Activated gamma-delta T cell (primary cell): ENCODE measurements at regions not wholly inside any gene's neighbourhood (a gene's known extent, or its start where the extent isn't known, plus 50 kb on each side); places are given as distances from the start of the nearest gene placed in this dataset.

Experiments used
- DNase-seq: peaks from one replicate; lab custom pipeline; 2025; lab: John Stamatoyannopoulos, UW

DNA sequence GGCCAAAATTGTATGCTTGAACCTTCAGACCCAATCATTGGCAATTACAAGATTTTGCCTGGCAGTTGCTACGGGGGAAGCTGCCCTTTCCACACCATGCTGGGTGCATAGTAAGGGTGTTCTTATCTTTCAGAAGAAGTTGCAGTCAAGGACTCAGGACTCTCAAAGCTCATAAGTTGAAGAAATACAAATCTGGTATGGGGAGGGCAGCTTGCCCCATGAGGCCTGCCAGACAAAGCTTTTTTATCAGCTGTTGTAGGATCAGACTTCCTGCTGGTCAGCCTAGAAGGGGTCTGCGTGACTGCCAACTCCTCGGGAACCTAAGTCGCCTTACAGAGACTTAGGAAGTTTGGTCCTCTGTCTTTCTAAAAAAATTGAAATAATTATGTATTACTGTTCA is 174.9 kb upstream of the TECRL start:
- DNase-seq, result no peak

DNA sequence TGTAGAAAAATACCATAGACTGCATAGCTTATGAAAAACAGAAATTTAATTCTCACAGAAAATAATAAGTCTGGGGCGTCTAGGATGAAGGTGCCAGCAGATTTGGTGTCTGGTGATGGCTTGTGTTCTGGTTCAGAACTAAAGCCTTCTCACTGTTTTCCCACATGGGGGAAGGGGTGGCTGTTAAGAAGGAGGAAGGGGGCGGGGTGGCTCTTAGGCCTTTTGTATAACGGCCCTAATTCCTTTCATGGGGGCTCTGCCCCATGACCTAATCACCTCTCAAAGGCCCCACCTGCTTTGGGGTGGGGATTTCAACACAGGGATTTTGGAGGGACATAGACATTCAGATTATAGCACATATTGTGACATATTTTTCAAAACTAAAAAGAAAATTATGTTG is 173.2 kb upstream of the TECRL start:
- no peak for DNase-seq

DNA sequence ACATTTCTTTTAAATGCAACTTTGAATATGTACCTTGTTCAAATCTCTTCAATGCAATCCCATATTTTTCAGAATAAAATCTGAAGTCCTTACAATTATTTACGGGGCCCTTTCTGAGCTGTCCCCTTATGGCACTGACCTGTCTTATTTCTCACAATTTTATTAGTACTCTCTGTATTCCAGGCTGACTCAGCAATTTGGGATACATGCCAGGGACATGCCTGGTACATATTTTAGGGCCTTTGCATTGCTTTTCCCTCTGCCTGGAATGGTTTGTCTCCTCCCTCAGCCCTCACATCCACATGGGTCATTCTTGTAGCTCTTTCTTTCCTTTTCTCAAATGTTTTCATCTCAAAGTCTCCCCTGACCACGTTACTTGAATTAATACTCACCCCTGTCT is 172.2 kb upstream of the TECRL start:
- DNase-seq, result no peak

DNA sequence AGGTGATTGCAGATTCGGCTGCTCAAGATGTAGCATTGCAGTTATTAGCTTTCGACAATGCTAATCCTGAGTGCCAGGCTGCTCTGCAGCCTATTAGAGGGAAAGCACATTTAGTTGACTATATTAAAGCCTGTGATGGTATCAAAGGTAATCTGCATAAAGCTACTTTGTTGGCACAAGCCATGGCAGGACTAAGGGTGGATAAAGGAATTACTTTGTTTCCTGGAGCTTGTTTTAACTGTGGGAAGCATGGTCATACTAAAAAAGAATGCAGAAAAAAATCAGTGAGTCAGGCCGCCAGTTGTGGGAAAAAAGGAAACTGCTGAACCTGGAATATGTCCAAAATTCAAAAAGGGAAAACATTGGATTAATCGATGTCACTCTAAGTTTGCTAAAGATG is 154.9 kb upstream of the TECRL start:
- no peak for DNase-seq

DNA sequence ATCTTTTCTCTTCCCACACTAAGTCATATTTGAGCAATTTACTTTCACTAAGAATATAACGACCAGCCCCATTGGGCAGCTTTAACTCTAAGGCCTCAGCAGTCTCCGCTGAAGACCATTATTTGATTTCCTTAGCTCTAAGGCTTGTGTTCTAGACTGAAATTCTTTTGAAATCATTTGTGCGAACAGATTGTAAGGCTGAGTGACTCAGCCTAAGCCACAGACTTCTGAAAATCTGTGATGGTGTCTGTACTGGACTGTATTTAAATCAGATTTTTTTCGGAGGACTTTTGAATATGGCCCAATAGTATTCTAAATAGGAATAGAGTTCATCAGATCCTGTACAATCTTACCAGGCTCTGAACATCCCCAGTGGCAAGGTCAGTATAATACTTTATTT is 150.3 kb upstream of the TECRL start:
- no peak for DNase-seq

DNA sequence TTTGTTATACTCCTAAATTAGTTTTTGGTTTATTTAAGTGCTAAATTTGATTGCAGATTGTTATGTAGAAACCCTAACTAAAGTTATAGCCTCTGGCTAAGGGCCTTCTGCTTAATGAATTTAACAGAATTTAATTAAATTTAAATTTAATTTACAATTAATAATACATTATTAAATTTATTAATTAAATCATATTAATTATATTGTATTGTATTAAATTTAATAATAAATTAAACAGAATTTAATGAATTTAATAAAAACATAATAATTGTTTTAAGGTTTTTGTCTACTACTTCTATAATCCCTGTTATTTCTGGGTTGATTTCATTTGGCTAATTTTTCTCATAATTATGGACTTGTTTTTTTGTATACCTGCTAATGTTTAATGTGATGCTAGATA is 141.9 kb upstream of the TECRL start:
- DNase-seq, result no peak

DNA sequence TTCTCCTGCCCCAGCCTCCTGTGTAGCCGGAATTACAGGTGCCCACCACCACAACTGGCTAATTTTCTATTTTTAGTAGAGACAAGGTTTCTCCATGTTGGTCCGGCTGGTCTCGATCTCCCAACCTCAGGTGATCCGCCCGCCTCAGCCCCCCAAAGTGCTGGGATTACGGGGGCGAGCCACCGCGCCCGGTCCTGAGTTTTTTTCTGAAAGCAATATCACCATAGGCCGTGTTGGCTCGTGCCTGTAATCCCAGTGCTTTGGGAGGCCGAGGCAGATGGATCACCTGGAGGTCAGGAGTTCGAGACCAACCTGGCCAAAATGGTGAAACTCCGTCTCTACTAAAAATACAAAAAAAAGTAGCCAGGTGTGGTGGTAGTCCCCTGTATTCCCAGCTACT is 136.3 kb upstream of the TECRL start:
- no peak for DNase-seq

DNA sequence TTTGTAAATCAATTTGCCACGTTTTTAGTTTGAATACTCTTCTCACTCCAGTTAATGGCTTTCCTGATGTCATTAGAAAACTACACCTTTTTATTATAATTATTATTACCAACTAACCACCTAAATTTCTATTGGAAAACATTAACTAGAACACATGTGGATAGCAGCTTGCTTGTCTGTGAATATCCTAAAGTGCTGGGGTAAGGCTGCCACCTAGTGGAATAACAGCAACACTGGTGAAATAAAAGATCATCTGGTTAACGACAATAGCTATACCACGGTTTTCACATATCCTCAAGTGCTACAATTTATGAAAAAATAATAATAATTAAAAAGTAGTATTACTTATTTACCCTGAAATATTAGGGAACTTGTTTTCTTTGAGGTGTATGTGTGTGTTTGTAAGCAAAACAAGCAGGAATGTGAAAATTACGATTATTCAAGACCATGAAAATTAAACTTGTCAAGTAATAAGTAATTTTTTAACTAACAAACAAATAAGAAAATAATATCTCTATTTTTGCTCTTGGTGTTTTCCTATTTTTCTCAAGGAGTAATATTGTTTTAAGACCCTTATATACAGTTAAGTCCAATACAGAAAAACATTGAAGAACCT is 130.1 kb upstream of the TECRL start:
- DNase-seq, result no peak

DNA sequence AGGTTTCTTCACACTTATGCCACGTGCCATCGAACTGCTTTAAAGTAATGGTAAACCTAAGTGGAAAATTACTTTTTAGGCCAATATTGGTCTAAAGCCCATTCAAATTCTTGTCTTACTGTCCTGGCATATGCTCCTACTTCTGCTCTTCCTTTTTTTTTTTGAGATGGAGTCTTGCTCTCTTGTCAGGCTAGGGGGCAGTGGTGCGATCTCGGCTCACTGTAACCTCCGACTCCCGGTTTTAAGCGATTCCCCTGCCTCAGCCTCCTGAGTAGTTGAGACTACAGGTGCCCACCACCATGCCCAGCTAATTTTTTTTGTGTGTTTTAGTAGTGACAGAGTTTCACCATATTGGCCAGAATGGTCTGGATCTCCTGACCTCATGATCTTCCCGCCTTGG is 129.0 kb upstream of the TECRL start:
- no peak for DNase-seq

DNA sequence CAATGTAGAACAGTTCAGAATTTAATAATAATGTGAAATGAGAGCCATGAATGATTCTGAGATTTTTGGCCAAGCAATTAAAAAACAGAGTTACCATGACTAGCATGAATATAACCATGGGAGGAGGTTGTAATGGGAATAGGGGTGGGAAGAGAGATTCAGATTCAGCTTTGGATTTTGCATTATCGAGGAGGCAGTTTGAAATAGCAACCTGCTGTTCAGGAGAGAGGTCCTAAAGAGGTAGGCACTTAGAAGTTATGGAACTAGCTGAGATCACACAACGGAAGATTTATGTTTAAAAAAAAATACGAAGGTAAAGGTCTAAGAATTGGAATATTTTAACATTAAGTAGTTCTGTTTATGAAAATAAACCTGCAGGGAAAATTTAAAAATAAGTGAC is 124.4 kb upstream of the TECRL start:
- DNase-seq, result no peak

DNA sequence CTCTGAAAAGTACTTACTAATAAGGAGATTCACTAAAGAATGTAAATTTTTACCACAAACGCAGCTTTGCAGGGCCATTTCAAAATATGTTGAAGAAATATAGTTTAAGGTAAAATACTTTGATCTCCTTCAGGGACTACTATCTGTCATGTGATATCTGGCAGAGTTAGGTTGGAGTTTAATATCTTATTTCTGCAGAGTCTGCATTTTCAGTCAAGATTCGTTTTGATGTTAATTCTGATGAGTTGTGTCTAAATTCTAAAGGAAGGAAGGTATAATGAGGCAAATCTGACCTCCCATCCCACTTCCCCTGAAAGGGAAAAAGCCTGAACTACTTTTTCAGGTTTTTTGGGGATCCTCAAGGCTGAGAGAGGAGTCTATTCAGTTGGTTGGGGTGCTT is 123.9 kb upstream of the TECRL start:
- DNase-seq, result no peak

DNA sequence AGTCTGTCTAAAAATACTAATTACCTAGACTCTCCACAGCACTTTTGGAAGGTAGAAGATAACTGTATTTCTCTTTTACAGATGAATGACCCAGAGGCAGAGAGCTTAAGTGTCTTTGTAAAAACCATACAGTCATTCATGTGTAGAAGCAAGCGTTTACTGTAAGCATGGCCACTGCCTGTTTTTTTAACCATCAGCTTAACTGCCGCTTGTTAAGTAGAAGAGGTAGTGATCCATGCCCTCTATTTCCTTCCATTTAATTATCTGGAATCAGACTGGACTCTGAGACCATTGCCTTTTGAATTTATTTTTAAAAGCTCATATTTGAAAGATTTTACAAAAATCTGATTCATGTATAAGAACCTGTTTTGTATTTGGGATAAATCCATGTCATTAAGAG is 111.2 kb upstream of the TECRL start:
- no peak for DNase-seq

DNA sequence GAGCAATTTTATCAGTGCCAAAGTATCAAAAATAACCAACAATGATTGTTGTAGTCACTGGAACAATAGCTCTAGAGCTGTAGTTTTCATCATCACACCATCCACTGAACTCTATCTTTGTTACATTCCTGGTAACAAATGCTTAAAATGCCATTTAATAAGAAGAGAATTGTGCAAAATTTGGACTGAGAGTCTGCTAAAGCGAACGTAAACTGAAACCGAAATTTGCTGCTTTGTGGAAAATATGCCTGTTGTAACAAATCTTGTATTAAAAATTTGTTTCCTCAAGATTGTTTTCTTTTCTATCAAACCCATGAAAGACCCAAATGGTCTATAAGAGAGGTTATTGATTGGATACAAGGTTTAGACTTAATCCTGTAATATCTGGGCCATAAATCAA is 109.3 kb upstream of the TECRL start:
- DNase-seq, result no peak

DNA sequence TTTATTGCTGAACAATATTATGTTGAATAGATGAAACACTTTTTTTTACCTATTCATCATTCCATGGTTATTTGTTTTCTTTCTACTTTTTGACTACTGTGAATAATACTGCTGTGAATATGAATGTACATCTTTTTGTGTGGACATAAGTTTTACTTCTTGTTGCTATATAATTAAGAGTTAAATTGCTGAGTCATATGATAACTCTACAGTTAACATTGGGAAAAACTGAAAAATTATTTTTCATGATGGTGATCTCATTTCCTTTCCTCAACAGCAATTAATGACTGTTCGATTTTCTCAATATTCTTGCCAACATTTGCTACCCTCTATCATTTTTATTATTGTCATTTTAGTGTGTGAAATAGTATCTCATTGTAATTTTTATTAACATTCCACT is 106.9 kb upstream of the TECRL start:
- DNase-seq, result no peak

DNA sequence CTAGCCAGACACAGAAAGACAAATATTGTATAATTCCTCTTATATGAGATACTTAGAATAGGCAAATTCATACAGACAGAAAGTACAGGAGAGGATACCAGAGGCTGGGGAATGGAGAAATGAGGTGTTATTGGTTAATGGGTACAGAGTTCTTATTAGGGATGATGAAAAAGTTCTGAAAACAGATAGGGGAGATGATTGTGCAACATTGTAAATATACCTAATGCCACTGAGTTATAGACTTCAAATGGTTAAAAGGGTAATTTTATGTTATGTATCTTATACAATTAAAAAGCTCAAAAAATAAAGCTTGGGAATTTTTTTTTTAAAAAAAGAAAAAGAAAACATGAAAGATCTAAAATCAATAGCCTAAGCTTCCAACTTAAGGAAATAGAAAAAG is 98.8 kb upstream of the TECRL start:
- DNase-seq, result no peak

DNA sequence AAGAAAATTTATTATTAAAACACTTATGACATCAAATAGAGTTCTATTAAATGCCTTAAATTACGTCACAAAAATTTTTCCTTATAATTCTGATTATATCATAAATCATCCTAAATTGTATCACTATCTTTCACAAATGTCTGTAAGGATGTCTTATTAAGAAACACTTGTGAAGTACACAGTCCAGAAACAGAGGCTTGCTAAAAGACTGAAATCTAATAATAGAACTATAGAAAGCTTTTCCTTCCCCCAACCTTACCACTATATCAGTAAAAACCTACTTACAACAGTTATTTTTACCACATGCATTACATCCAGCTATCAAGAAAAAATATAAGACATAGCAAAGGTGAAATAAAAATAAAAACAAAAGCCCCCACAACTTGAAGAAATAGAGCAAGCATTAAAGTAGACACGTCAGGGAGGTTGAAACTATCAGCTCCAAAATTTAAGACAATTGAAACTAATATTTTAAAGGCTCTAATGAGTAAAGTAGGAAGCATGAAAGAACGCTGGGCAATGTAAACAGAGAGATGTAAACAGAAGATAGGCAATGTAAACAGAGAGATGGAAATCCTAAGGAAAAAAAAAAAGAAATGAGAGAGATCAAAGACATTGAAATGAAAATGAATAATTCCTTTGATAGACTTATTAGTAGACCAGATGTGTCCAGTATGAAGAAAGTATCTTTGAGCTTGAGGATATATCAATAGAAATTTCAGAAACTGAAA is 94.9 kb upstream of the TECRL start:
- no peak for DNase-seq

DNA sequence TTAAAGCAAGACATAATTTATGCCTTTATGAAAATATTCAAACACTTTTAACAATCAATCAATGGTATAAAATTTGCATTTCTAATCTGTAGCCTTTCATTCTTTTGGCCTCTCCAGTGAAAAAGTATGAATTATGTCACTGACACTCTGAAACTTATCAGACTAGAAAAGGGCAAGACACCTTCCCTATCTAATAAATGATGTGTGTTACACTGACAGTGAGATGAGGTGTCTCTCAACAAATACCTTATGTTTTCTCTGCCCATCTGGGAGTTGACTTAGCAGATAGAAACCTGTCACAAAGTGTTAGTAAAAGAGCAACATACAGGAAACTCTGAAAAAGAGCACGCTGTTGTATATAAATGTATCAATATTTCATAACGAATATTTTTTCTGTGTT is 94.2 kb upstream of the TECRL start:
- DNase-seq, result no peak

DNA sequence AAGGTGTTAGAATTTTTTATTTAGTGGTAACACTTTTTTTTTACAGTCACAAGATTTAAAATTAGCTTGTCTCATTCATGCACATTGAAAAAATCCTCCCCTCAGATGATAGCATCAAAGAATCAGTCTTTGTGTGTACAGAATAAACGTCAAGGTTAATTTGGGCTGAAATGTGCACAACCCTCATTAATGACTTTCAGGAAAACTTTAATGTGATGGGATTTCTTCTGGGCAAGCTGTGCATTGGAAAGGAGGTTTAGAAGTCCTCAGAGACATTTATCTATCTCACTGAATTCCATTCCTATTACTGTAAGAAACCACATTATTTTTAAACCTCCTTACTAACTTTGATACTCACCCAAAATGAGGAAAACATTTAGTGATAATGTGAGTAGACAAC is 88.2 kb upstream of the TECRL start:
- no peak for DNase-seq

DNA sequence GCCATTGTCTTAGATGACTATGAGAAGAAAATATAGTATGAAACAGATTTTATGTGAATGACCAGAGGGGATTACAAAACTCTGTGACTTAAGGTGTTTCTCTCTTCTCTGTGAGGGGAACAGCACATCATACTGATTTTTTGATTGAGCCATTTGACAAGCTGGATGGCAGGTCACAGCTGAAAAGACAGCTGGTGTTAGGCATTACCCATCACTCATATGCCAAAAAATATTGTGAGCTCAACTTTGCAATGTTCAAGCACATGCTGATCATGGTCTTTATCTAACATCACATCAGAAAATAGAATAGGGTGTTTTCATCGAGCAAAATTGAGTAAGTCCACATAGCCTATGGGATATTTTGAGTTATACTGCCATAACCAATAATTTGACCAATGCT is 86.7 kb upstream of the TECRL start:
- no peak for DNase-seq

DNA sequence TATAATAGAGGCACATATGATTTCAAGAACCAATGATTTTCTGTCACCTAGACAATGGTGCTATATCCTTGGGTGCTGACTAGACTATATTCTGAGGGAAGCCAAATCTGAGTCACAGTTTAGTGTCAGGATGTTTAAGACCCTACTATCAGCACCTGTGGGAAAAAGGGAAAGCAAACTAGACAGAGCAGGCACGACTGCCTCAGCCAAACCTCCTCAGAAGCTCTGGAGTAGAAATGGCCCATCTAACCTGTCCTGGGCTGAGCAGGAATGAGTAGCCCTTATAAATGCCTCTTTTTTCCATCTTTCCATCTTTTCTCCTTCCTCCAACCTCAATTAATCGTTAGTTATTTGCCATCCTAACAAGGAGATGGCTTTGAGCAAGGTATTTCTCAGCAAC is 80.4 kb upstream of the TECRL start:
- DNase-seq, result no peak

DNA sequence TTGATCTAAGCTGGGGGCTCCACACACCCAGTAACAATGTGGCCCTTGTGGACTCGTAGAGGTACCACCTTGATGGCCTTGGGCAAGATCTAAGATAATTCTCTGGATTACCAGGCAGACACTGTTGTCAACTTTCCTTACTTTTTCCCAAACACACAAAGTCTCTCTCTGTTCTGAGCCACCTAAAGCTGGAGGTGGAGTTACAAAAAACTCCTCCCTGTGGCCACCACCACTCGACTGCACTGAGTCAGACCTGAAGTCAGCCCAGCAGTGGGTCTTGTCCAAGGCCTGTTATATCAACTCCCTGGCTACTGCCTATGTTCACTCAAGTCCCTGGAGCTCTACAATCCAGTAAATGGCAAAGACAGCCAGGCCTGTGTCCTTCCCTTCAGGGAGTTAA is 70.1 kb upstream of the TECRL start:
- DNase-seq, result no peak

DNA sequence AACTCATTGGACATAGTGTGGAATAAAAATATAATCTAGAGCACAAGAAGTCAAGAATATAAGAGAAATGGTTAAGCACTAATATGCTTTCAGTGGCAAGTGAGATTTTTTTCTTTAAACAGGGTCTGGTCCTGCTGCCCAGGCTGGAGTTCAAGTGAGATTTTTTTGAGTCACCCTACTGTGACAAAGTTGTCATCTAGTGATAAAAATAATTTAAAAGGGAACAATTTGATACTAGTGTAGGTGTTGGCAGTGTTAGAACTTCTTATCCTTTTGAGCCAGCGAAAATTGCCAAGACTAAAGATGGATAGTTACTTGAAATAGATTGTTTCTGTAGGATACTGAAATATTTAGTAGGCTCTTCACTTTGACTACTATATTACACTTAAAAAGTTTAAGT is 67.9 kb upstream of the TECRL start:
- DNase-seq, result no peak

DNA sequence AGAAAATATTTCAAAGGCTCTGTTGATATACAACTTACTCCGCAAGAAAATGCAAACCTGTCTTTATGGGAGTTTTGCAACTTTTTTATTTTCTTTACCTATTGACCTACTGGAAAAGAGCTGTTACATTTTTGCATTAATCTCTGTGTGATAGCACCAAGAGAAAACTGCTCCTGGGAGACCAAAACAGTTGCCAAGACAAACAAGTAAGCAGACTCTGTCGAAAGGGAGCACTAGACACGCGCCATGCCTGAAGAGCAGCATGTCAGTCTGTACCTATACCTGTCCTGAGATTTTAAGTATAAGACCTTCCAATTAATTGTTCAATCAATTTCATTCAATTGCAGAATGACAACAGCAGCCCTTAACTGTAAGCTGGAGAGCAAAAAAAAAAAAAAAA is 56.0 kb upstream of the TECRL start:
- DNase-seq, result no peak

DNA sequence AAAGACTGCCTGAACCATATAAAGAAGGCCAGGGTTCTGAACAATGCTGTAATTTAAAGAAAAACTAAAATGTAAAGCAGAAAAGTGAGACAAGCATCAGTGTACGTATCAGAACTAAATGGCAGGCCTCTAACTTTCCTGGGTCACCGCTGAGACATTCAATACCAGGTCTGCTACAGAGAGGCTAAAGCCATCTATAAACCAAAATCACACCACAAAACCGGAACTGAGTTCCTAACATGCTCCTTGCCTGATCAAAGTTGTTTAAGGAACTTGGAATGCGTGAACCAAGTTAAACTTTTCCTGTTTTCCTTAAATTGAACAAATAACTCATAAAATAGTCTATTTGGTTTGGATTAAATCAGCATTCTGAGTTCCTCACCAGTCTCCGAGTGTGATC is 55.3 kb upstream of the TECRL start:
- DNase-seq, result no peak
